Activated B cell treated with CpG ODN at 0.5 μM for 24 hours (primary cell): ENCODE measurements at regions not wholly inside any gene's neighbourhood (a gene's known extent, or its start where the extent isn't known, plus 50 kb on each side); places are given as distances from the start of the nearest gene placed in this dataset.

Experiments
- ATAC-seq: fragments of 200-7000 bp; cut with Tn5 transposase; one replicate; pipeline ENCODE4 v1.10.0; 2021; ENCODE audit warnings: low read depth, mild to moderate bottlenecking, moderate library complexity
- CTCF ChIA-PET: fragments of 350-600 bp; sonication (Branson Sonifier 250); formaldehyde crosslinking; loops from one replicate; lab custom pipeline; 2021; ENCODE audit warnings: antibody characterized with exemption; lab: Charles Lee
- POLR2A ChIA-PET: fragments of 350-600 bp; sonication (Branson Sonifier 250); formaldehyde crosslinking; loops from one replicate; lab custom pipeline; 2021; ENCODE audit warnings: antibody characterized with exemption; lab: Charles Lee
- DNase-seq: peaks from one replicate; pipeline ENCODE4 v3.0.0; 2022
- H3K27ac Mint-ChIP-seq: one replicate; pipeline ENCODE4 v1.8.0; 2020; ENCODE audit warnings: mixed read lengths
- H3K27me3 Mint-ChIP-seq: one replicate; pipeline ENCODE4 v1.8.0; 2021; ENCODE audit warnings: mixed read lengths
- H3K36me3 Mint-ChIP-seq: one replicate; pipeline ENCODE4 v1.8.0; 2021; ENCODE audit warnings: low read depth, mixed read lengths
- H3K4me1 Mint-ChIP-seq: one replicate; pipeline ENCODE4 v1.8.0; 2021; ENCODE audit warnings: mixed read lengths
- H3K4me3 Mint-ChIP-seq: one replicate; pipeline ENCODE4 v1.8.0; 2020; ENCODE audit warnings: mild to moderate bottlenecking, mixed read lengths
- H3K9me3 Mint-ChIP-seq: one replicate; pipeline ENCODE4 v1.8.0; 2020; ENCODE audit warnings: mixed read lengths
- CTCF ChIP-seq: fragments of 200-600 bp; IDR thresholded peaks from one replicate; pipeline ENCODE4 v1.8.0; 2022; ENCODE audit warnings: antibody characterized with exemption, mild to moderate bottlenecking
- intact Hi-C: fragments of 100-400 bp; cut with micrococcal nuclease; formaldehyde crosslinking; loops from one replicate; pipeline ENCODE4 v1.15.1; 2024

DNA sequence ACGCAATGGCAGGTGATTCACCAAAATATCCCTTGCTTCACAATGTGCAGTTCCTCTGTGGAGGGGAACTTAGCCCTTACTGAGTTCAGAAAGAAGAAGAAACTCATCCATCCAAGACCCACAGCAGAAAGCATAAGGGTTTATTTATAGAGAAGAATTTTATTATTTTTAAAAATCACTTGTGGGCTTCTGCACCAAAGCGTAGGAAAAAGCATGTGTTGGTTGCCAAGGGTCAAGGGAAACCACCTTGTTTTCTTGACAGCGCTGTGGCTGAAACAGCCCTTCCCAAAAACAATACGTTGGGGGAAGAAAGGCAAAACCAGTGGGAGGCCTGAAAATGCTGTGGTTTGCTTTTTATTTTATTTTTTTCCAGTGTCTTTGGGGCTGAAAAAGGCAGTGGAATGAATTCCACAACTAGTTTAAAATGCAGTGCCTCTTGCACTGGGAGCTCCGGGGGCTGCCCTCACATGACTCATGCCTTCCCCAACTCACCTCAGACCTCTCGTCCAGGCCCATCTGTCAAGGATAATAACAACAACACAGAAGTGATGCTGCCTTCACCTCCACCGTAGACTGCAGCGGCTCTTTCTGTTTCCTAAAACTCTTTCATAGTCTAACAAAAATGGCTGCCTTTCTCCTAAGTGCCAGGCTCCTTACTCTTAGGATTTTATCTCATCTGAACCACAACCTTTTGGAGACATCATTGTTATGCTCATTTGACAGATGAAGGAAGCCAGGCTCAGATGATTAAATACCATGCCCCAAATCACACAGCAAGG is 224.2 kb upstream of the JUN start:
- Mint-ChIP-seq H3K27ac (peak overlapping the region; percentile 90), H3K36me3 (no peaks in the 10 kb centered on the region), H3K4me3 (peak overlapping the region; percentile 62), H3K27me3 (no peaks in the 10 kb centered on the region), H3K9me3 (no peaks in the 10 kb centered on the region), H3K4me1 (peaks cover 82% of the 10 kb centered on the region)
- ChIA-PET POLR2A (interaction anchor here (0.7 to 1.9 kb wide), 7 partner anchors 12 to 288 kb away, joined by 4 to 13 read pairs (median 5); partner anchors contain the start of gene JUN), CTCF (no interaction called here)
- DNase-seq = no peak
- intact Hi-C loops = loop anchor here (1.0 to 5.0 kb wide), 8 partner anchors 12 to 689 kb away; partner anchors contain the start of gene JUN
- no peak for TF ChIP-seq CTCF
- ATAC-seq = peak; percentile 76

DNA sequence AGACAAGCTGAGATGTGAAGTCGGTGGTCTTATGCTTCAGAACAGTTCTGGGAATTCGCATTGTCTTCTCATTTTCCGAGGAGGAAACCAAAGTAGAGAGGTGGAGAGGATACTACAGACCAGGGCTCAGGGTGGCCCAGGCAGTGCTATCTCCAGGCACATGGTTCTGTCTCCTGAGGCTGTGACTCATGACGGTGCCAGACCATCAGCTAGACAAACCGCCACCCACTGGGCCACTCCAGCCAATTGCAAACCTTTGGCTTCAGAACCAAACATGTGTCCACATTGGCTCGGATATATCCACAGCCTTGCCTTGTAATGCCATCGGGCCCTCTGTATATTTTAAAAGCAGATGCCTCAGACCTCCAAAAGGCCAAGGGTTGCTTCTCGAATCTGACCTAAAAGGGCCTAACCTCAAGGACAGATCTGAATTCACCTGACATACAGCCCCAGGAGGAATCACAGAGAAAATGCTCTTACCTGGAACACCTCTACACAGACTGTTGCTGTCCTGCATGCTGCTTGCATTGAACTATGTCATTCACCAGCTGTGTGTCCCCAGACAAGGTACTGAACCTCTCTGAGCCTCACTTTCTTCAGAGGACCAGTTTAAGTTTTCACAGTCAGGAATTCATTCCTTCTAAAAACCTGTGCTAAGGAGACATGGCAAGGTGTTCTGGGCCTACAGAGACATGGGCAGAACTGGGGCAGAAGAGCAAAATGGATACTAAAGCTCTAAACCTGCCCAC is 224.9 kb upstream of the JUN start:
- ATAC-seq (peak; percentile 40), DNase-seq (no peak)
- intact Hi-C loops = loop anchor here (1.0 to 5.0 kb wide), 8 partner anchors 12 to 689 kb away; partner anchors contain the start of gene JUN
- no peaks in the 10 kb centered on the region for H3K27me3 Mint-ChIP-seq
- ChIA-PET POLR2A (interaction anchor here (0.7 to 1.9 kb wide), 5 partner anchors 11 to 288 kb away, joined by 4 to 13 read pairs (median 5); partner anchors contain the start of gene JUN), CTCF (no interaction called here)
- no peaks in the 10 kb centered on the region for H3K9me3 Mint-ChIP-seq
- peak overlapping the region; percentile 62 for H3K4me3 Mint-ChIP-seq
- H3K27ac Mint-ChIP-seq = peak overlapping the region; percentile 90
- H3K4me1 Mint-ChIP-seq = peaks cover 90% of the 10 kb centered on the region
- no peaks in the 10 kb centered on the region for H3K36me3 Mint-ChIP-seq
- no peak for TF ChIP-seq CTCF

DNA sequence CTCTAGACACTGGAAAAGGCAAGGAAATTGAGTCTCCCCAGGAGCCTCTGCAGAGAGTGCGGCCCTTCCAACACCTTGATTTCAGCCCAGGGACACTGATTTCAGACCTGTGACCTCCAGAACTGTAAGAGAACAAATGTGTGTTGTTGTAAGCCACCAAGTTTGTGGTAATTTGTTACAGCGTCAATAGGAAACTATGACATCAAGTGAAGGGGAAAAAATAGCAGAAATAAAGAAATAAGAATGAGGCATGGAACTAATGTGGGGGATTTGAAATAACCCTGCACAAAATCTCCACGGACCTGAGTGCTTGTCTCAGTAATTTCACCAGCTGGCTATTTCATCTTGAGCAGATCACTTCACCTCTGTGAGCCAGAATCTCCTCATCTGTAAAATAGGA is 227.8 kb upstream of the JUN start:
- peak overlapping the region; percentile 91 for H3K27ac Mint-ChIP-seq
- no peak overlapping the region for H3K4me3 Mint-ChIP-seq
- ChIA-PET POLR2A (interaction anchor here (0.9 to 3.9 kb wide), 6 partner anchors 14 to 227 kb away, joined by 3 to 41 read pairs (median 6); partner anchors contain the start of gene JUN), CTCF (no interaction called here)
- peaks cover 93% of the 10 kb centered on the region for H3K4me1 Mint-ChIP-seq
- no peak for ATAC-seq
- DNase-seq = no peak
- H3K9me3 Mint-ChIP-seq = no peaks in the 10 kb centered on the region
- no peak for TF ChIP-seq CTCF
- no peaks in the 10 kb centered on the region for H3K27me3 Mint-ChIP-seq
- intact Hi-C loops = no loop called here
- no peaks in the 10 kb centered on the region for H3K36me3 Mint-ChIP-seq

DNA sequence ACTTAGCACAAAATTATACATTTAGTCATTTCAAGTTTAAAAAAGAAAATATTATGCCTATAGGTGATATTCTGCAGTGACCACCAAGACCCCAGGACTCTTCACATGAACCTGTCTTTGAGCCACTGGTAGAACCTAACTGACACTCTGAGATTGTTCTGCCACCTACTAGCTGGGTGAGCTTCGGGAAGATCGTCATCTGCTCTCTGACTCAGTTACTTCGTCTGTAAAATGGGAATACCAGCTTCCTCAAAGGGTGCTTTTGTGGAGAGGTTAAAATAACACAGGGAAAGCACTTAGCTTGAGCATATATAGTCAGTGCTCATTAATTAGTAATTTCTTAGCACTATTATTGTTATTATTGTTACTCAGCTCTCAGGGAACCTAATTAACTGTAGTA is 228.5 kb upstream of the JUN start:
- TF ChIP-seq CTCF = no peak
- Mint-ChIP-seq H3K4me3 (peak overlapping the region; percentile 25), H3K27ac (peak overlapping the region; percentile 91), H3K36me3 (no peaks in the 10 kb centered on the region), H3K9me3 (no peaks in the 10 kb centered on the region), H3K4me1 (peaks cover 86% of the 10 kb centered on the region), H3K27me3 (no peaks in the 10 kb centered on the region)
- intact Hi-C loops = no loop called here
- CTCF ChIA-PET = no interaction called here
- DNase-seq (no peak), ATAC-seq (no peak)
- POLR2A ChIA-PET = interaction anchor here (0.6 to 3.9 kb wide), 9 partner anchors 9 to 284 kb away, joined by 3 to 41 read pairs (median 5); partner anchors contain the start of genes FGGY and JUN
